Esophagus squamous epithelium (tissue), 4 donors: ENCODE measurements at regions not wholly inside any gene's neighbourhood (a gene's known extent, or its start where the extent isn't known, plus 50 kb on each side); places are given as distances from the start of the nearest gene placed in this dataset.

Experiments used
- POLR2A ChIP-seq, 4 donors: fragments of 450-650 bp; IDR thresholded peaks; one replicate each; pipeline ENCODE4 v1.6.1; 2017; ENCODE audit warnings: antibody characterized with exemption in 4 of 4, mild to moderate bottlenecking in 4 of 4, moderate library complexity in 3 of 4
- TF ChIP-seq, protein P1 (sequence below), 6 experiments: fragments of 450-650 bp in 4 of 6; fragments of 200-600 bp in 2 of 6; sonication (generic) in 2 of 6; IDR thresholded peaks; one replicate each; pipeline ENCODE4 v1.5.1; 2016 to 2019; ENCODE audit warnings: antibody characterized with exemption in 6 of 6, mild to moderate bottlenecking in 4 of 6, moderate library complexity in 4 of 6

DNA sequence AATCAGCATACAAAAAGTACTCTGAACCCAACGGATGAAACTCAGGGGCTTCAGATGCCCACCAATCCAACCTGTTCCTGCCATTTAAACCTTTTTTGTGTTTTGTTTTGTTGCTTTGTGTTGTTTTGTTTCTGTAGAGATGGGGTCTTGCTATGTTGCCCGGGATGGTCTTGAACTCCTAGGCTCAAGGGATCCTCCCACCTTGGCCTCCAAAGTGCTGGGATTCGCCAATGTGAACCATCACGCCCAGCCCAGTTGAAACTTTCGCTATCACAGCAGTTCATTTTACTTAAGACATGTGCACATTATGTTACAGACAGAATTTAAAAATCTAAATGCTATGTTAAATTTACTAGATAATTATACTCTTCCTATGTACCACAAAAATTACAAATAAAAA lies 101.6 kb downstream of the SKIDA1 start:
- TF ChIP-seq, protein P1, sequence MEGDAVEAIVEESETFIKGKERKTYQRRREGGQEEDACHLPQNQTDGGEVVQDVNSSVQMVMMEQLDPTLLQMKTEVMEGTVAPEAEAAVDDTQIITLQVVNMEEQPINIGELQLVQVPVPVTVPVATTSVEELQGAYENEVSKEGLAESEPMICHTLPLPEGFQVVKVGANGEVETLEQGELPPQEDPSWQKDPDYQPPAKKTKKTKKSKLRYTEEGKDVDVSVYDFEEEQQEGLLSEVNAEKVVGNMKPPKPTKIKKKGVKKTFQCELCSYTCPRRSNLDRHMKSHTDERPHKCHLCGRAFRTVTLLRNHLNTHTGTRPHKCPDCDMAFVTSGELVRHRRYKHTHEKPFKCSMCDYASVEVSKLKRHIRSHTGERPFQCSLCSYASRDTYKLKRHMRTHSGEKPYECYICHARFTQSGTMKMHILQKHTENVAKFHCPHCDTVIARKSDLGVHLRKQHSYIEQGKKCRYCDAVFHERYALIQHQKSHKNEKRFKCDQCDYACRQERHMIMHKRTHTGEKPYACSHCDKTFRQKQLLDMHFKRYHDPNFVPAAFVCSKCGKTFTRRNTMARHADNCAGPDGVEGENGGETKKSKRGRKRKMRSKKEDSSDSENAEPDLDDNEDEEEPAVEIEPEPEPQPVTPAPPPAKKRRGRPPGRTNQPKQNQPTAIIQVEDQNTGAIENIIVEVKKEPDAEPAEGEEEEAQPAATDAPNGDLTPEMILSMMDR (IDR thresholded peaks at IDR 0.05) = no peak
- TF ChIP-seq POLR2A (IDR thresholded peaks at IDR 0.05) = no peak
